HG03571 (cell line): ENCODE measurements at regions not wholly inside any gene's neighbourhood (a gene's known extent, or its start where the extent isn't known, plus 50 kb on each side); places are given as distances from the start of the nearest gene placed in this dataset.
A peak's percentile ranks its signal among the peaks of the same experiment; 100 is the strongest.
"Not testable (repeated sequence)": the region's sequence is repeated elsewhere in the genome, so short reads cannot be mapped to it uniquely, and the experiment has no call there.

Experiments used
- ATAC-seq: cut with Tn5 transposase; IDR thresholded peaks from one replicate; pipeline ENCODE4 v1.9.1; 2021; ENCODE audit not compliant: unreplicated experiment

DNA sequence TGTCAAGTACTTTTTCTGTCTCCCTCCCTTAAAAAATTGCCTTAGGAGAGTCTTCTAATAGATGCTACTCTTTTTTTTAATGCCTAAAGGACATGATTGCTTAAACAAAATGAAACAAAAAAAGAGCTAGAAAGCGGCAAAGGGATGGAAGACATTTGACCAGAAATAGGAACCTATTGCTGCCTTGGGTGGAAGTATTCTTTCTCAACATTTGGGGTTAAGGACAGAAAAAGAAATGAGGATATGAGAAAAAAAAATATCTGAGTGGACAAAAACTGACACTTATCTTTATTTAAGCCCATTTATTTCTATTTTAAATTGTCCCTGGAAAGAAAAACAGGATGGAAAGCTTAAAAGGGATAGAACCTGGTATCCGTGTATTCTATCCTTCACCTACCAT is 664.9 kb upstream of the CITED2 start:
- ATAC-seq = no peak

DNA sequence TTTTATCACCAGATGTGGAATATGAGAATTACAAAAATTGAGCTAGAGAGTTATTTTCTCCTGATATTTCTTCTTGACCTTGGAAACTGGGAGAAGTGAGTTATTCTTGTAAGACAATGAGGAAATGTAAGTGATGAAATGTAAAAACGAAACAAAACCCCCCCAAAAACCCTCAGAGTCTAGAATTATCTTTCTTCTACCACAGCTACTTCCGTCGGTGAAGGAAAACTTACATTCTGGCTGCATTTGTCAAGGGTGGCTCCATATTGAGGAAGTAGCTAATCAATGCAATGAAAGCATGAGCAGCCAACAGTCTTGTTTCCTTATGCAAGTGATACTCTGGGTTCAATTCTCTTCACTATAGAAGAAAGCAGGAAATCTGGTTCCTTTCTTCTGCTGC is 661.7 kb upstream of the CITED2 start:
- ATAC-seq = no peak

DNA sequence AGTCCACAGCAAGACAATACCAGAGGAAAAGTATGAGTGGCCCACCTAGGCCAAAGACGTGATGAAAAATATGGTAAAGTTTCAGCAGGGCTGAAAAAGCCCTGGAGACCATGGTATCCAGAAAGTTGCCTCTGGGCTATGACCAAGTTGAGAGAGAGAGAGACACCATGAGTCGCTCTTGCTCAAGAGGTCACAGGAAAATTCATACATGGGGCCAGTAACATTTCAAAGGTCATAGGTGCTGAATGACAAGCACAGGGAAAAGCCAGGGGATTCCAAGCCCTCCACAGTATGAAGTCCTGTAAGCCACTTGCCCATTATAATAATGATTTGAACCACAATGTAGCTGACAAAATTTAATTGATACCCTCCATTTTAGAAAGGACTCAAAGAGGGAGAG is 657.7 kb upstream of the CITED2 start:
- no peak for ATAC-seq

DNA sequence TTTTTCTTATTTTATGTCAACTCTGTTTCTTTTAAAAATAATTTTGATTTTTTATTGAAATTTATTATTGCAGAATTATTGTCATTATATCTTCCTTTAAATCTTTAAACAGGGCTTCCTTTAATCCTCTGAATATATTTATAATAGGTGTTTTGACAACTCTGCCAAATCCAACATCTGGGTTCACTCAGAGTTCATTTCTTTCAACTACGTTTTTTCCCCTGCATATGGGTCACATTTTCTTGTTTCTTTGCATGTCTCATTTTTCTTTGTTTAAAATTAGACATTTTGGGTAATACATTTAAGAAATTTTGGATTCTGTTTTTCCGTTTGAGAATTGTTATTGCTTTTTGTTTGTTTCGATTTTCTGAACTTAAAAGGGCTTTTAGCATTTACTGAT is 655.1 kb upstream of the CITED2 start:
- ATAC-seq = no peak

DNA sequence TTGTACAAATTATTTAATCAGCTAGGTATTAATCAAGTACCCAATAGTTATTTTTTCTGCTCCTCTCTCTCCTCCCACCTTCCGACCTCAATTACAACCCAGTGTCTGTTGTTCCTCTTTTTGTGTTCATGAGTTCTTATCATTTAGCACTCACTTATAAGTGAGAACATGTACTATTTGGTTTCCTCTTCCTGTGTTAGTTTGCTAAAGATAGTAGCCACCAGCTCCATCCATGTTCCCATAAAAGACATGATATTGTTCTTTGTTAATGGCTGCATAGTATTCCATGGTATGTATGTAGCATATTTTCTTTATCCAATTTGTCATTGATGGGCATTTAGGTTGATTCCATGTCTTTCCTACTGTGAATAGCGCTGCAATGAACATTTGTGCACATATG is 652.8 kb upstream of the CITED2 start:
- no peak for ATAC-seq

DNA sequence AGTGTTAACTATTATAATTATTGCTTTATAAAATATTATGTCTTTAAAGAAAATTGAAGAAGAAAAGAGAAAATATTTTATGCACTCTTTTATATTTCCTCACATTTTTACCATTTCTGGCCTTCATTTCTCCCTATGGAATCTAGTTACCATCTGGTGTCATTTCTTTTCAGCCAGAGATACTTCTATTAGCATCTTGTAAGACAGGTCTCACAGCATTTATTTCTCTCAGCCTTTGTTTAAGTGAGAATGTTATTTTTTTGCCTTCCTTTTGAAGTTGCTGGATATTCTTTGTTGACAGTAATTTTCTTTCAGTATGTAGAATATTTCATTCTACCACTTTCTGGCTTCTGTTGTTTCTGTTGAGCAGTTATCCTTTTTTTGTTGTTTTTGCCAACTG is 652.1 kb upstream of the CITED2 start:
- ATAC-seq = no peak

DNA sequence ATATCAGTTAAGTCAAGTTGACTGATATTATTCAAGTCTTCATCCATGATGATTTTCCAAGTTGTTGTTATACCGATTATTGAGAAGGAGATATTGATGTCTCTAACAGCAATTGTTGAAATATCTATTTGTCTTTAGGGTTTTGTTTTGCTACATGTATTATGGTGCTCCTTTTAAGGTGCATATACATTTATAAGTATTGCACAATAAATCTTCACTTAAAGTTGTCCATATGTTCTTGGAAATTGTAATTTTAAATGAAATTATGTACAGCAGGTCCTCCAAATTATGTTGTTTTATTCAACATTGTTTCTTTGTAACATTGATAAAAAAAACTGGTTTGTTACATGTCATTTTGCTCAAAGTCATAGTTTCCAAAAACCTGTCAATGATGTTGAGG is 650.7 kb upstream of the CITED2 start:
- ATAC-seq = no peak

GRCh38 chr6:140020207-140020791 is 645.9 kb upstream of the CITED2 start:
- ATAC-seq = no peak

DNA sequence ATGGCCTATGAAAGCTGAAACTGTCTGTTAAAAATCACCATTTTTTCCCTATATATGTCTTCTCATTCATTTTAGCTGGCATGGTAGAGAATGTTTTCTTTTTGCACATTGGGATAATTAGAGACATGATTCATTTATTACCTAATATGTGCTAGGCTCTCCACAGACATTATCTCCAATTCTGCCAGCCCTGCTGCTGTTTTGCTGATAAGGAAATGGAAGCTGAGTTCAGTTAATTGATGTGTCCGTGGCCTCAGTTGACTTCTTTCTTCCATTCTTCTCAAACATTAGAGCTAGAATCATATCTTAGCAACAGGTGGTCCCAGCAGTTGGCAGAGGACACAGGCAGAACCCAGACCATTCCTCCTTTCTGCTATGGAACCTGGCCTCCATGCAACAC is 644.1 kb upstream of the CITED2 start:
- no peak for ATAC-seq

DNA sequence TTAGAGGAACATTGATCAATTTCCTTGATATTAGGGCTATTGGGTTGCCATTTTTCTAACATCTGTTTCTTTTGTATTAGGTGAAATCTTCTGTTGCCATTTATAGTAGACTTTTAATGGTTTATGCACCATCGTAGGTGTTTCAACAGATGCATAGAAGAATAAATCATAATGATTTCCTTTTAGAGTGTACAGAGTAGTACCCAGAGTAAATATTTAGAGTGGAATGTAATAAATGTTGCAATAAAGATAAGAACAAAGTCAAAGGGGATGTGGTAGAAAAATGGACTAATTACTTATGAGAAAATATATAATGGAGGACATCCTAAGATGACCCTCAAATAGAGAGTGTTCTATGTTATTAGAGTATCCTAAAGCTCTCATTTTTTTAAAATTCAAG is 643.0 kb upstream of the CITED2 start:
- ATAC-seq = no peak

DNA sequence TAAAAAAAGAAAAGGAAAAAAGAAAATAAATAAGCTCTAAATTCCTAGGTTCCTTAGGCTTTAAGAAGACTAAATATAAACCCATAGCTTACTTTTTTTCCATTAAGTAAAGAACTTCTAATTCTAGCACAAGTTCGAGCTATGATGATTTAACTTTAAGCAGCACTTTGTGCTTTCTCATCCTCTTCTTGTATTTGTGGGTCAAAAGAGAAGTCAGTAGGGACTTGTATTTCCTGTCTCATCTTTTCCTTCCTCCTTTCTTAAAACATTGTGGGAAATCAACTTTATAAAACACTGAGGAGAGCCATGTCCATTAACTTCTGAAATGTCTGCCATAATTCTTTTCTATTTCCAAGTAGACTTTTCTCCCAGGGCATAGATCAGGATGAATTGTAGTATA is 637.7 kb upstream of the CITED2 start:
- no peak for ATAC-seq

DNA sequence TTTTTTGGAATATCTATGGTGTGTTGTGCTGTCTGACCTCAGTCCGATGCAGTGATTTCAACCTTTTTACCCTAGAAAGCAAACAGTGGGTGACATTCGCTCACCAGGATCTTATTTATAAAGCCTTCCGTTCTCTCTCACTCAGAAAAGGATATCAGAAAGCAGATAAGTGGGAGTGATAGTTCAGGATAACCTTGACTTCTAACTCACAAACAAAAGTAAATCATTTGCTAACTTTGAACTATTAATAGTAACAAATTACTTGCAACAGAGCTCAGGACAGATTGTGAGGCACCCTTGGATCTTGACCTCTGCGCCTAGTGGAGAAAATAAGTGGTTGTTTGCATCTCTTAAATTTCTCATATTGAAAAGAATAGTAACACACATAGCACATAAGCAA is 637.1 kb upstream of the CITED2 start:
- ATAC-seq = no peak

GRCh38 chr6:140009286-140009685 is 634.8 kb upstream of the CITED2 start:
- ATAC-seq = no peak

DNA sequence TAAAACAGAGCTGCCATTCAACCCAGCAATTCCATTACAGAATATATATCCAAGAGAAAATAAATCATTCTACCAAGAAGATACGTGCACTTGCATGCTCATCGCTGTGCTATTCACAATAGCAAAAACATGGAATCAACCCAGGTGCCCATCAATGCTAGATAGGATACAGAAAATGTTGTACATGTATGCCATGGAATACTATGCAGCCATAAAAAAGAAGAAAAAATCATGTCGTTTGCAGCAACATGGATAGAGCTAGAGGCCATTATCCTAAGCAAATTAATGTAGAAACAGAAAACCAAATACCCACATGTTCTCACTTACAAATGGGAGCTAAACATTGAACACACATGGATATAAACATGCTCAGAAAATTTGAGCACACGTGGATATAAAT is 633.1 kb upstream of the CITED2 start:
- ATAC-seq = no peak

DNA sequence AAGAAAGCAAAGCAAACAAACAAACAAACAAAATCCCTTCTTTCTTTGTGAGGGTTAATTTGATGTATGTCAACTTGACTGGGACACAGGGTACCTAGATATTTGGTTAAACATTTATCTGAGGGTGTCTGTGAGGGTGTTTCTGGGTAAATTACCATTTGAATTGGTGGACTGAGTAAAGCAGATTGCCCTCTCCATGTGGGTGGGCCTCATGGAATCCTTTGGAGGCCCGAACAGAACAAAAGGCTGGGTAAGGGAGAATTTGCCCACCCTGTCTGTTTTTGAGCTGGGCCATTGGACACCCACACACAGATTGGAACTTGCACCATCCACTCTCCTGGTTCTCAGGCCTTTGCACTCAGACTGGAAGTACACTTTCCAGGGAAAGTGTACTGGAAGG is 628.8 kb upstream of the CITED2 start:
- no peak for ATAC-seq

- ATAC-seq = no peak
These were observed 628.1 kb upstream of the CITED2 start for GRCh38 chr6:140002396-140003022.

DNA sequence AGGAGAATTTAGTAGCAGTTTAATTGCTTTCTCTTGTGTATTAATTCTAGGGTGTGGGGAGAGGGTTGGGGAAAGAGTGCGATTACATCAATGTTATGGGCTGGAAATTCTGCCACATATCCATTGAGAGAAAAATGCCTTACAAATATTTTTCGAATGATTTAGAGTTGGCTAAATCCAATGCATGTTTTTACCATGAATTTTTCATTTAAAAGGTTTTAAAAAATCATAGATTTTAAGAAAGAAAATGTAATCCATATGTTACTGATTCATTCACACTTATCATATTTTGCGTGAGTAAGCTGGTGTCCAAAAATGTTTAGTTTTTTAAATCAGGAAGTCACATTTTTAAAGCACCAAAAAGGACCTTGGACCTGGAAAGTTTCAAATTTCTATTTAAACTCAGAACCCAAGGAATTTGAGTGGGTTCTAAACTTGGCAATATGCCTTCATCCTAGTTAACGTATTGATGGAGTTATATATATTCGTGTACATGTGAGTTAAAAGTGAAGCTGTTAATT is 627.4 kb upstream of the CITED2 start:
- no peak for ATAC-seq

- no peak for ATAC-seq
These were observed 626.6 kb upstream of the CITED2 start for GRCh38 chr6:140001005-140001404.

DNA sequence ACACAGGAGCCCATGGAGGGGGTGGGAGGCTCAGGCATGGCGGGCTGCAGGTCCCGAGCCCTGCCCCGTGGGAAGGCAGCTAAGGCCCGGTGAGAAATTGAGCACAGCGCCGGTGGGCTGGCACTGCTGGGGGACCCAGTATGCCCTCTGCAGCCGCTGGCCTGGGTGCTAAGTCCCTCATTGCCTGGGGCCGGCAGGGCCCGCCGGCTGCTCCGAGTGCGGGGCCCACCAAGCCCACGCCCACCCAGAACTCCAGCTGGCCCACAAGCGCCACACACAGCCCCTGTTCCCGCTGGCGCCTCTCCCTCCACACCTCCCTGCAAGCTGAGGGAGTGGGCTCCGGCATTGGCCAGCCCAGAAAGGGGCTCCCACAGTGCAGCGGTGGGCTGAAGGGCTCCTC is 625.2 kb upstream of the CITED2 start:
- not testable (repeated sequence) for ATAC-seq

GRCh38 chr6:139998478-139998877 is 624.0 kb upstream of the CITED2 start:
- not testable (repeated sequence) for ATAC-seq

- peak; percentile 90 for ATAC-seq
These were observed 621.9 kb upstream of the CITED2 start for GRCh38 chr6:139996253-139996834.

- no peak for ATAC-seq
These were observed 620.5 kb upstream of the CITED2 start for GRCh38 chr6:139994998-139995397.
